ENCODE measurements at regions not wholly inside any gene's neighbourhood (a gene's known extent, or its start where the extent isn't known, plus 50 kb on each side); places are given as distances from the start of the nearest gene placed in this dataset.

DNA sequence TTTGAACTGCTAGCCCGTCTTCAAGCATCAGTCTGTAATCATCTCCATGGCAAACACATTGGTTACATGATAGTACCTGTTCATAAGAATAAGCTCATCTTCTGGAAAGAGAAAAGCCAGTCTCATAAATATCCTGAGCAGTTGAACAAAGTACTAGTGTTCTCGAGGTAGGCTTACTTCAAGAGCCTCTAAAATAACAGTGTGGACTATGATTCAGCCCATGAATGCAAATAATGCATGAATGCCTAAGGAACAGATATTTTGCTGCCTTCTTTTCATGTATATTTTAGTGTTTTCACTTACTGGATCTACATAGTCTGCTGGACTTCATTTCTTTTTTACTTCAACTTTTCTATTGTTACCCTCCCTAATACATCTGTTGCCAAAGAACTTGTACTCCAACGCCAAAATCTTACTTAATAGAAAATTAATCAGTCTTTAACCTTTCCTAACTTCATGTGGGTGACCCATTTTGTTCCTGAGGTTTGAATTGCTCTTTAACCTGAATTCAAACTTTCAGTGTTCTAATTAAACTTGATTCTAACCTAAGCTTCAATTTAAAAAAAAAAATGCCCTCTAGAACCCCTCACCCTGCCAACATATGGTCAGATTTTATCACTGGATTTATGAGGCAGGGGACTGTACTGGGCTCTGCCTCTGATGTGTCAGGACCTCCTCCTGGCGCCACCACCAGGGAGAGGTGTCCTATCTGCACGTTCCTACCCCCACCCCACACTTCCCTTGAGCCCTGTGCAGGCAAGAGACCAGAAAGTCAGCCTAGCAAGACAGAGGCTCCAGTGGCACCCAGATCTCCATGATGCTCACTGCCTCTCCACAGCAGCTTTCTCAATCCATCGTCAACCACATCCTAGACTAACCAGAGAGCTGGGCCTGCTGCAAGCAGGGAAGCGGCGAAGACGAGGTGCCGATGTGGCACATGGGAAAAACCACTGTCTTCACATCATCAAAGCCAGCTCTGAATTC, 264.7 kb upstream of the ID2 start:
- no peak for DNase-seq (ENCODE audit: low read depth)
- TF ChIP-seq, protein P1, sequence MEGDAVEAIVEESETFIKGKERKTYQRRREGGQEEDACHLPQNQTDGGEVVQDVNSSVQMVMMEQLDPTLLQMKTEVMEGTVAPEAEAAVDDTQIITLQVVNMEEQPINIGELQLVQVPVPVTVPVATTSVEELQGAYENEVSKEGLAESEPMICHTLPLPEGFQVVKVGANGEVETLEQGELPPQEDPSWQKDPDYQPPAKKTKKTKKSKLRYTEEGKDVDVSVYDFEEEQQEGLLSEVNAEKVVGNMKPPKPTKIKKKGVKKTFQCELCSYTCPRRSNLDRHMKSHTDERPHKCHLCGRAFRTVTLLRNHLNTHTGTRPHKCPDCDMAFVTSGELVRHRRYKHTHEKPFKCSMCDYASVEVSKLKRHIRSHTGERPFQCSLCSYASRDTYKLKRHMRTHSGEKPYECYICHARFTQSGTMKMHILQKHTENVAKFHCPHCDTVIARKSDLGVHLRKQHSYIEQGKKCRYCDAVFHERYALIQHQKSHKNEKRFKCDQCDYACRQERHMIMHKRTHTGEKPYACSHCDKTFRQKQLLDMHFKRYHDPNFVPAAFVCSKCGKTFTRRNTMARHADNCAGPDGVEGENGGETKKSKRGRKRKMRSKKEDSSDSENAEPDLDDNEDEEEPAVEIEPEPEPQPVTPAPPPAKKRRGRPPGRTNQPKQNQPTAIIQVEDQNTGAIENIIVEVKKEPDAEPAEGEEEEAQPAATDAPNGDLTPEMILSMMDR (IDR thresholded peaks at IDR 0.05; ENCODE audit: control insufficient read depth, extremely low read depth, insufficient read depth) = no peak

DNA sequence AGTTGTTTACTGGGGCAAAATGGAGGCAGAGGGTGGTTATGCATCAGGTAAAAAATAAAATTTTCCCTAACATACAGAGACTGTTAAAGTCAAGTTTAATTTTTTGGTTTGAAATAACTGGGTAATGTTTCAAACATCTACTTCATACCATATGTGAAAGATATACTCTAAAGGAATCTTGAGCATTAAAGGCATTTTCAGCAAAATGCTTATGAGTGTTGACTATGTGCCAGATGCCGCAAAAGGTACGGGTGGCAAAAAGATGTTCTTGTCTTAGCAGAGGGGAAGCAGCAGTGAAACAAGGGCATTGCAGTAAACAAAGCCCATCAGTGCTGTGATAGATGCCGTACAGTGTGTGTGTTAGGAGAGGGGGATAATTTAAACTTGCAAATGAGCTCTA, 263.1 kb upstream of the ID2 start:
- TF ChIP-seq, protein P1 (IDR thresholded peaks at IDR 0.05; ENCODE audit: control insufficient read depth, extremely low read depth, insufficient read depth) = no peak
- no peak overlapping the region for H3K4me3 ChIP-seq (ENCODE audit: low read depth, low read length)
- DNase-seq (ENCODE audit: low read depth) = no peak

More for the DNA sequence above, 264.7 kb upstream of the ID2 start:
- no peak overlapping the region for H3K4me3 ChIP-seq (ENCODE audit: low read depth, low read length)

DNA sequence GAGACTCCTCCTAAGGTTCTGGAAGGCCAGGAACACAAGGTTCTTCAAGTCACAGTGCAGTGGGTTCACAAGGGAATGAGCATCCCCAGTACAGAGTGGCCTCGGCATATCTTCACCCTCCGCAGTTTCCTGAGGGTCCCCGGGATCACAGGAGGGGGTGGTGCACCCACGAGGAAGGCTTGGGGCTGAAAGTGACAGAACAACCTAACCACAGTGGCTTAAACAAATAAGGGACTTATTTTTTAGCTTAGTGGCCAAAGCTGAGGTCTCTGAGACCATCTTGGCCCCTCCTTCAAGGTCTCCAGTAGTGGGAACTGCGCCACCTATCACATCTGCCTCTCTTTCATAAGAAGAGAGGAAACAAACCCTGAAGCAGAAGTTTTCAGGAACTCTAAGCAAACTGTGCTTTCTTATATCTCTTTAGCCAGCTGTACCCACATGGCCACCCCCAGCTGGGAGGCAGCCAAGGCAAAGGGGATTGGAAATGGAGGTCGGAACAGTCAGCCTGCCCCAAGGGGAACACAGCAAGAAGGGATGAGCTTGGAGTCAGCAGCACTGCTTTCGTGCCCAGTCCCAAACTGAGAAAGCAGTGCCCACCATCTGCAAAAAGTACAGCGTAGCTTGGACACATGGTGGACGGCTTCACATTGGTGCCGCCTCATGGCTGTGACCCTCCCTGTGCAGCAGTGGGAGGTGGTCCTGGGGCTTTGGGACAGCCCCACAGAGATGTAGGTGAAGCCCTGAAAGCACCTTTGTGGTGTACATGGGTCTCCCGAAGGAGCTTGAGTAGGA, 260.0 kb upstream of the ID2 start:
- no peak overlapping the region for H3K4me3 ChIP-seq (ENCODE audit: low read depth, low read length)
- no peak for DNase-seq (ENCODE audit: low read depth)

DNA sequence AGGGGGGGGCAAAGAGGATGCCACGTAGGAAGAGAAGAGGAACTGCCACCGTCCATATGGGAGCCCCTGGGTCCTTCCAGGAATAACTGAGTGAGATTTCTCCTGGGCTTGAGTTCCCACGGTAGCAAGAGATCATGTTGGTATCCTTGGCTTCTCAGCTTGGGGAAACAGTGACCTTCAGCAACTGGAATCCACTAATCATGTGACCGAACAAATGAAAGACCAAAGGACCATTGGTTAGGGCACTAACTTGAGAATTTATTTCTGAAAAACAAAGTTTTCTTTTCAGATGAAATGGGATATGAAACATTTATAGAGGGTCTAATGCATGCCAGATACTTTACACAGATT, 259.4 kb upstream of the ID2 start:
- no peak for DNase-seq (ENCODE audit: low read depth)
- TF ChIP-seq, protein P1 (IDR thresholded peaks at IDR 0.05; ENCODE audit: control insufficient read depth, extremely low read depth, insufficient read depth) = no peak
- H3K4me3 ChIP-seq (ENCODE audit: low read depth, low read length) = no peak overlapping the region

More for the DNA sequence above, 260.0 kb upstream of the ID2 start:
- TF ChIP-seq, protein P1 (IDR thresholded peaks at IDR 0.05; ENCODE audit: control insufficient read depth, extremely low read depth, insufficient read depth) = no peak

DNA sequence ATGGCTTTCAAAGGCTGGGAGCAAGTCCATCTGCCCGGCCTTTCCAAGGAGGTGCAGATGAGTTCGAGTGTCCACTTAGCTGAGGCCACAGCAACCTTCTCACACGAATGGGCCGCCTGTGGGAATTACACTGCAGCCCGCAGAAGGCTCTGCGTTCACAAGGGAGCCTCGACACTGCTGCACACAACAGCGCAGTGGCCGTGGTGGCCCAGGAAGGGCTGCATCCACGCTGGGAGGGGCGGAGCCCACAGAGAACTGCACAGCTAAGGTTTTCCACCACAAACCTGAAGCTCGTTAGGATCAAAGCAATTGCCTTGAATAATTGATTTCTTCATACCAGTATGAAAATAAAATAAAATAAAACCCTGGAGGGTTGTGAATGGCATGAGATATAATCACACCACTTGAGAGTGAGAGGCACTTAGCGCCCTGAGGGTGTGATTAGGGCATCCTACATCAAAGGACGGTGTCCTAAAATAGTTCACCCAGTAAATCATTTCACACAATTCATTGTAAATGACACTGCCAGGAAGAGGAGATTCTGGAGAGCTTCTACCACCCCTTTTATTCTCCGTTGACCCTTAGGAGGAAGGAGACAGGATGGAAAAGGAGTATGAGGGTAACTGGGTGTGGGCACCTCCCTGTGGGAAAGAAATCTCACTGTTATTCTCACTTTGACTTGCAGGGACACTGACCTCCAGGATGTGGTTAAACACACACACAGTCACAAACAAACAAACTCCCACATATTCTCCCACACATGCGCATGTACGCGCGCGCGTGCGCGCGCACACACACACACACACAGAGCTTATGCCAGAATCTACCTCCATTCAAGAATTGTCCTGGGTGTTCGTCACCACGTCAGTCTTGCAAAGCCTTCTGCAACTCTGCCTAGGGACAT, 256.6 kb upstream of the ID2 start:
- no peak for DNase-seq (ENCODE audit: low read depth)
- H3K4me3 ChIP-seq (ENCODE audit: low read depth, low read length) = no peak overlapping the region
- TF ChIP-seq, protein P1 (IDR thresholded peaks at IDR 0.05; ENCODE audit: control insufficient read depth, extremely low read depth, insufficient read depth) = no peak

DNA sequence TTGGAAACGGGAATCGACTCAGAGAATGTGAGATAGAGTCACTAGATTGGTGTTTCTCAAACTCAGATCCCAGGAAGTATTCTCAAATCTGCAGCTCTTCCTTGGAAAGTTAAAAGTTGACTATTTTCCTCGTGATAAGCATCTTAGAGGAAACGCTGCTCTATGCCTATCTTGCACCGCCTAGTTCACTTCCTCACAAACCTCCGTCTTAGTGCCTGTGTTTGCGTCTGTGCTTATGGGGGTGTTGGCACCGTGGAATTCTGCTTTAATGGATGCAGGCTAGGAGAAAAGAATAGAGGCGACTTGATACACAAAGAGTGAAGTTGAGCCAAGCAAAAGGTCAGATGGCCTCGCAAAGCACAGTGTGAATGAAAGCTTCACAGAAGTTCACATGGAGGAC, 255.3 kb upstream of the ID2 start:
- DNase-seq (ENCODE audit: low read depth) = no peak
- H3K4me3 ChIP-seq (ENCODE audit: low read depth, low read length) = no peak overlapping the region
- TF ChIP-seq, protein P1 (IDR thresholded peaks at IDR 0.05; ENCODE audit: control insufficient read depth, extremely low read depth, insufficient read depth) = no peak
